ENCODE measurements at regions not wholly inside any gene's neighbourhood (a gene's known extent, or its start where the extent isn't known, plus 50 kb on each side); places are given as distances from the start of the nearest gene placed in this dataset.

GRCh38 chr7:69196593-69196992, 401.7 kb upstream of the AUTS2 start:
- DNase-seq (ENCODE audit: insufficient read length, low spot score, missing footprints), result no peak
- Histone ChIP-seq H3K36me3 (ENCODE audit: insufficient read depth, low read length) (no peaks in the 10 kb centered on the region), H2AFZ (ENCODE audit: low read length) (no peak overlapping the region), H4K20me1 (ENCODE audit: insufficient read depth, low read length) (no peaks in the 10 kb centered on the region), H3K27me3 (ENCODE audit: insufficient read depth, low read length) (no peaks in the 10 kb centered on the region), H3K4me1 (ENCODE audit: insufficient read depth, low read length) (no peaks in the 10 kb centered on the region), H3K4me3 (ENCODE audit: insufficient read depth, low read length) (no peak overlapping the region), H3K27ac (ENCODE audit: low read depth, low read length) (no peak overlapping the region), H3K4me2 (ENCODE audit: insufficient read depth, low read length) (no peak overlapping the region), H3K79me2 (ENCODE audit: insufficient read depth, low read length) (no peaks in the 10 kb centered on the region), H3K9me3 (ENCODE audit: low read depth, low read length) (no peaks in the 10 kb centered on the region)
- TF ChIP-seq CTCF (IDR thresholded peaks at IDR 0.05; ENCODE audit: extremely low read depth, low read depth, low read length), result no peak

- no peak for DNase-seq (ENCODE audit: insufficient read length, low spot score, missing footprints)
- Histone ChIP-seq H3K79me2 (ENCODE audit: insufficient read depth, low read length) (no peaks in the 10 kb centered on the region), H3K9me3 (ENCODE audit: low read depth, low read length) (no peaks in the 10 kb centered on the region), H3K36me3 (ENCODE audit: insufficient read depth, low read length) (no peaks in the 10 kb centered on the region), H3K27me3 (ENCODE audit: insufficient read depth, low read length) (no peaks in the 10 kb centered on the region), H4K20me1 (ENCODE audit: insufficient read depth, low read length) (no peaks in the 10 kb centered on the region), H3K27ac (ENCODE audit: low read depth, low read length) (no peak overlapping the region), H2AFZ (ENCODE audit: low read length) (no peak overlapping the region), H3K4me1 (ENCODE audit: insufficient read depth, low read length) (no peaks in the 10 kb centered on the region), H3K4me2 (ENCODE audit: insufficient read depth, low read length) (no peak overlapping the region), H3K4me3 (ENCODE audit: insufficient read depth, low read length) (no peak overlapping the region)
- no peak for TF ChIP-seq CTCF (IDR thresholded peaks at IDR 0.05; ENCODE audit: extremely low read depth, low read depth, low read length)
Observed at GRCh38 chr7:69198250-69198649, 400.0 kb upstream of the AUTS2 start.

GRCh38 chr7:69199041-69199440, 399.2 kb upstream of the AUTS2 start:
- Histone ChIP-seq H3K9me3 (ENCODE audit: low read depth, low read length) (no peaks in the 10 kb centered on the region), H3K27me3 (ENCODE audit: insufficient read depth, low read length) (no peaks in the 10 kb centered on the region), H4K20me1 (ENCODE audit: insufficient read depth, low read length) (no peaks in the 10 kb centered on the region), H3K79me2 (ENCODE audit: insufficient read depth, low read length) (no peaks in the 10 kb centered on the region), H3K4me2 (ENCODE audit: insufficient read depth, low read length) (no peak overlapping the region), H2AFZ (ENCODE audit: low read length) (no peak overlapping the region), H3K27ac (ENCODE audit: low read depth, low read length) (no peak overlapping the region), H3K4me1 (ENCODE audit: insufficient read depth, low read length) (no peaks in the 10 kb centered on the region), H3K4me3 (ENCODE audit: insufficient read depth, low read length) (no peak overlapping the region), H3K36me3 (ENCODE audit: insufficient read depth, low read length) (no peaks in the 10 kb centered on the region)
- no peak for DNase-seq (ENCODE audit: insufficient read length, low spot score, missing footprints)
- TF ChIP-seq CTCF (IDR thresholded peaks at IDR 0.05; ENCODE audit: extremely low read depth, low read depth, low read length), result no peak

- no peaks in the 10 kb centered on the region for H3K4me1 ChIP-seq (ENCODE audit: insufficient read depth, low read length)
- no peaks in the 10 kb centered on the region for H3K36me3 ChIP-seq (ENCODE audit: insufficient read depth, low read length)
- no peaks in the 10 kb centered on the region for H3K27me3 ChIP-seq (ENCODE audit: insufficient read depth, low read length)
- H3K4me2 ChIP-seq (ENCODE audit: insufficient read depth, low read length), result no peak overlapping the region
- no peak overlapping the region for H3K4me3 ChIP-seq (ENCODE audit: insufficient read depth, low read length)
- H3K27ac ChIP-seq (ENCODE audit: low read depth, low read length), result no peak overlapping the region
- DNase-seq (ENCODE audit: insufficient read length, low spot score, missing footprints), result no peak
- H2AFZ ChIP-seq (ENCODE audit: low read length), result no peak overlapping the region
- no peaks in the 10 kb centered on the region for H4K20me1 ChIP-seq (ENCODE audit: insufficient read depth, low read length)
- no peaks in the 10 kb centered on the region for H3K9me3 ChIP-seq (ENCODE audit: low read depth, low read length)
- no peaks in the 10 kb centered on the region for H3K79me2 ChIP-seq (ENCODE audit: insufficient read depth, low read length)
- TF ChIP-seq CTCF (IDR thresholded peaks at IDR 0.05; ENCODE audit: extremely low read depth, low read depth, low read length), result no peak
Observed at GRCh38 chr7:69199661-69200060, 398.6 kb upstream of the AUTS2 start.

Data from osteoblast (primary cell).